ENCODE measurements at regions not wholly inside any gene's neighbourhood (a gene's known extent, or its start where the extent isn't known, plus 50 kb on each side); places are given as distances from the start of the nearest gene placed in this dataset.

- TF ChIP-seq, protein P1, sequence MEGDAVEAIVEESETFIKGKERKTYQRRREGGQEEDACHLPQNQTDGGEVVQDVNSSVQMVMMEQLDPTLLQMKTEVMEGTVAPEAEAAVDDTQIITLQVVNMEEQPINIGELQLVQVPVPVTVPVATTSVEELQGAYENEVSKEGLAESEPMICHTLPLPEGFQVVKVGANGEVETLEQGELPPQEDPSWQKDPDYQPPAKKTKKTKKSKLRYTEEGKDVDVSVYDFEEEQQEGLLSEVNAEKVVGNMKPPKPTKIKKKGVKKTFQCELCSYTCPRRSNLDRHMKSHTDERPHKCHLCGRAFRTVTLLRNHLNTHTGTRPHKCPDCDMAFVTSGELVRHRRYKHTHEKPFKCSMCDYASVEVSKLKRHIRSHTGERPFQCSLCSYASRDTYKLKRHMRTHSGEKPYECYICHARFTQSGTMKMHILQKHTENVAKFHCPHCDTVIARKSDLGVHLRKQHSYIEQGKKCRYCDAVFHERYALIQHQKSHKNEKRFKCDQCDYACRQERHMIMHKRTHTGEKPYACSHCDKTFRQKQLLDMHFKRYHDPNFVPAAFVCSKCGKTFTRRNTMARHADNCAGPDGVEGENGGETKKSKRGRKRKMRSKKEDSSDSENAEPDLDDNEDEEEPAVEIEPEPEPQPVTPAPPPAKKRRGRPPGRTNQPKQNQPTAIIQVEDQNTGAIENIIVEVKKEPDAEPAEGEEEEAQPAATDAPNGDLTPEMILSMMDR (IDR thresholded peaks at IDR 0.05): no peak
- no peak for TF ChIP-seq POLR2A (IDR thresholded peaks at IDR 0.05)
- no peak for TF ChIP-seq POLR2AphosphoS5 (IDR thresholded peaks at IDR 0.05; ENCODE audit: insufficient read depth in 1 of 2, low read depth in 1 of 2)
Measured at GRCh38 chr3:174482541-174482940, 376.6 kb upstream of the NAALADL2 start.

All from vagina (tissue), 2 donors.